Stimulated activated CD4-positive, alpha-beta T cell treated with anti-CD3 and anti-CD28 coated beads, Interleukin-12 subunit alpha, Interleukin-12 subunit beta, amount 100 ng/mL, for 24 hours (primary cell): ENCODE measurements at regions not wholly inside any gene's neighbourhood (a gene's known extent, or its start where the extent isn't known, plus 50 kb on each side); places are given as distances from the start of the nearest gene placed in this dataset.

Experiments
- DNase-seq, 2 experiments: peaks; one replicate each; pipeline ENCODE4 v3.0.0-alpha.2; 2020; ENCODE audit warnings: low read depth in 2 of 2

GRCh38 chr15:92304223-92304975 is 89.3 kb upstream of the ST8SIA2 start:
- DNase-seq = no peak

GRCh38 chr15:92305343-92305742 is 88.3 kb upstream of the ST8SIA2 start:
- DNase-seq = no peak

GRCh38 chr15:92306663-92307062 is 87.0 kb upstream of the ST8SIA2 start:
- DNase-seq = no peak

GRCh38 chr15:92315144-92315543 is 78.5 kb upstream of the ST8SIA2 start:
- DNase-seq = no peak

GRCh38 chr15:92315595-92316211 is 78.0 kb upstream of the ST8SIA2 start:
- no peak for DNase-seq

DNA sequence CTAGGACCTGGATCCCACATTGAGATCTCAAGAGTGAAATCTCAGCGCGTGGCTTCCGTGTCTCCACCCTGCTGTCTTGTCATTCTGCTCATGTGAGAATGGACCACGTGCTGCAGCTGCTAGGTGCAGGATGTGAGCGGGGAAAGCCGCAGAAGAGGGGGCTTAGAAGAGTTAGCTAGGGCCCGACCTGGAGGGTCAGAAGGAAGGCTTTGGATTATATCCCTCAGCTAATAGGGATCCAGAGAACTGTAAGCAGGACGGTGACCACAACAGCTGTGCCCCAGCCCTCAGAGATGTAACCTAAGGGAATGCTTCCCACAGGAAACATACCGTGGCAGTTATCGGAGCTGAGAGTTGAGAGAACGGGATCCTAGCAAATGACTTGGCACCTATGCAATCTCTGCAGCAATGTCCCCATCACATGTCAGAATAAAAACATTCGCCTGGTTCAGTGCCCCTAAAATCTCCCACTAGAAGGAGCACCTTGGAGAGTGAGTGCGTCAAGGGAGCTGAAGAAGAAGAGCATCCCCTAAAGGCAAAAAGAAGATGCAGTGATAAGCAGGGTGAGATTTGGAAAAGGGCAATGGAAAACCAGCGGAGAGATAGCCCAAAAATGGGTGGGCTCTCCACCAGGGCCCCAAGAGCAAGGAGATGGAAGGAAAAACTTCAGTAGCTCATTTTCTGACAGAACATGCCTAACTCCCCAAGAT is 76.9 kb upstream of the ST8SIA2 start:
- no peak for DNase-seq

GRCh38 chr15:92320012-92320699 is 73.5 kb upstream of the ST8SIA2 start:
- no peak for DNase-seq

GRCh38 chr15:92322566-92323355 is 70.9 kb upstream of the ST8SIA2 start:
- no peak for DNase-seq

- no peak for DNase-seq
Measured at GRCh38 chr15:92323525-92323924, 70.2 kb upstream of the ST8SIA2 start.

DNA sequence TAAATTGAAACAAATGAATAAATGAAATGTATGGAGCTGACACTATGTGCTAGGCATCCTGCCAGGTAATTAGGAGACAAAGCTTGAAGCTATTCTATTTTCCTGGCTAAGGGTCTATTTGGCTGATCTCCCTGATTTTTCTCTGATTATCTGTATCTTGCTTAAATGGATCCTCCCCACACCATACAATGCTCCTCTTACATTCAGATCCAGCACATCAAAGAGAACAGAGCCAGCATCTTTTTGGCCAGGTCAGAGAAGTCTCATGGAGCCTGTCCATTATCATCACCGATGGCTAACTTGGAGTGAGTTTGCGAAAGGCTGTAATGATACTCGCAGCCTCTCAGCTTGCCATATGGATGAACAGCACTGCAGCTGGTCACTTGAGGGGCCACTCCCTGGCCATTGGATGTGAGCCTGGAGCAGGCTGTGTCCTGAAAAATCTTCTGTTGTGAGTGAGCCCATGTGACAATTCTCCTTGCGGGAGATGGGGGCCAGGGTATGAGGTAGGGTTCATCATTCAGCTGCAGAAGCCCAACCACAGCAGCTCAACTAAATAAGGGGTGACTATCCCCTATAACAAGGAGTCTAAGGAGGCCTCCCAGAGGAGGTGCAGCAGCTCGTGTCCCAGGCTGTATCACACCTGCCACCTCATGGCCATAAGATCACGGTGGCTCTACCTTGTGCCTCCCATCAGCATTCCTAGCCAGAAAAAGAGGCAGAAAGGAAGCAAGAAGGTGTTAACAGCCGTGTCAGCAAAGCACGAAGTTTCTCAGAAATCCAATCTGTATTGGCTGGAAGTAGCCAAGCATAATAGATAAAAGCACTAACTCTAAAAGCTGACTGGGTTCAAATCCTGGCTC is 69.3 kb upstream of the ST8SIA2 start:
- no peak for DNase-seq

GRCh38 chr15:92326236-92326635 is 67.4 kb upstream of the ST8SIA2 start:
- DNase-seq = no peak

DNA sequence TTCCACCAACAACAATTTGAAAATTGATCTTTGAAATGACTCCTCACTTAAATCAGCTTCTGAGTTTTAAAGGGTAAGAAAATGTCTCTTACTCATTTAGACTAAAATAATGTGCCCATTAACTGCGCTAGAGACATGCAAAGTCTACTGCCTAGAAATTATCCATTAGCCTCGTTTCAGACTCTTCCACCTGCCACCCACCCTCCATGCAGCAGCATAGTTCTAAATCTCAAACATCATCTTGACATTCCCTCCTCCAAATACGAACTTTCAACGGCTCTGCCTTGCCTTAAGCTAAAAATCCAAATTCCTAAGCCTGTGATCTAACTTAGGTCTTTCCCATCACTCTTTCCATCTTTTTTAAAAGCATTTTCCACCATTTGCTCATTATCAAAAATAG is 66.6 kb upstream of the ST8SIA2 start:
- DNase-seq = no peak

DNA sequence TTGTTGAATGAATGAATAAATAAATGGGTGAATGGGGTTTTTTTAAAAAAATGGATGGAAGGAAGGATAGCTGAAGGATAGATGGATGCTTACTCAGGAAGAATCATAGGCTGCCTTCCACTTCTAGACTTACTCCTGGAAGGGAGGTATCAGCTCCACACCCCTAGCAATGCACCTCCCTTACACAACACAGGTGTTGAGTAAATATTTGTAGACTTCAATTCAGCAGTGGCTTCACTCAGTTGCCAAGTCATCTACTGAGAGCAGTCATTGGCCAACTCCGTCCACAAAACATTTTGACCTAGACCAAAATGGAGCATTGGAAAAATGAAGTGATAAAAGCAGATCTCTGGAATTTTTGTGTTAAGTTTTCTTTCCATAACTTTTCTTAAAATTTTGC is 65.5 kb upstream of the ST8SIA2 start:
- no peak for DNase-seq

DNA sequence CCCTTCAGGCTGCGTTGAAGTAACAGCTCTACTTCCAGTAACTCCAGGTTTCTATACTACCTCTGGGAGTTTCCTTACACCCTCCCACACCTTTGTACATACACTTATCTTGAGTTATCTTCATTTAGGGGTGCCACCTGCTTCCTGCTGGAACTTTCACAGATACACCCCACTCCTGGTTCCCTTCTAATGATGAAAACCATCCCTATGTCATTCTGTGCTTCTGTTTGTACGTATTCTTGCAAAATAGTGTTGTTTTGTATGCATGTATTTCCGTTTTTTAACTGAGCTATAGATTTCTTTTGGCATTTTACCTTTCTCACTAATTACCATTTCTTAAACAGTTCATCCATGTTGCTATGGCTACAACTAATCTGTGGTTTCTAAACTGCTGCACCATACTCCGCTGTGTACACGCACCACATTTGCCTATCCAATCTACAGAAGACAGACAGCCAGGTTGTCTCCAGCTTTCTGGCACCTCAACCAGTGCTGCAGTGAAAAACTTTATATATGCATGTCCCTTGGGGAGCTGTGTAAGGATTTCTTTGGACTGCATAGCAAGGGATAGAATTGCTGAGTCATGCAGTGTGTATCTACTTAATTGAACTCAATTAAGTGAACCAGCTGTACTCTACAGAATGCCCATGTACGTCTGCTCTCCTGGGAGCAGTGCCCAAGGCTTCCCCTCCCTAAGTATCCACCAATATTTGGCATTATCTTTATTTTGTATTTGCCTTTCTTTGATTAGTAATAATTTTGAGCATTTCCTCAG is 61.4 kb upstream of the ST8SIA2 start:
- DNase-seq = no peak

GRCh38 chr15:92333709-92334108 is 60.0 kb upstream of the ST8SIA2 start:
- DNase-seq = no peak

- DNase-seq = no peak
Measured at GRCh38 chr15:92336419-92336987, 57.2 kb upstream of the ST8SIA2 start.

- no peak for DNase-seq
Measured at GRCh38 chr15:92339361-92339760, 54.3 kb upstream of the ST8SIA2 start.
